Suprapubic skin (tissue), 4 donors: ENCODE measurements at regions not wholly inside any gene's neighbourhood (a gene's known extent, or its start where the extent isn't known, plus 50 kb on each side); places are given as distances from the start of the nearest gene placed in this dataset.

Experiments used
- DNase-seq, 2 donors: peaks; one replicate each; pipeline ENCODE4 v3.0.0-alpha.2; 2019; ENCODE audit warnings: low spot score in 2 of 2
- H3K27ac ChIP-seq: fragments of 200-600 bp; sonication (generic); one replicate; pipeline ENCODE4 v1.5.1; 2019
- H3K27me3 ChIP-seq: fragments of 200-600 bp; sonication (generic); one replicate; pipeline ENCODE4 v1.5.1; 2019
- H3K36me3 ChIP-seq: fragments of 200-600 bp; sonication (generic); one replicate; pipeline ENCODE4 v1.5.1; 2019
- H3K4me1 ChIP-seq: fragments of 200-600 bp; sonication (generic); one replicate; pipeline ENCODE4 v1.5.1; 2019
- H3K4me3 ChIP-seq: fragments of 200-600 bp; sonication (generic); one replicate; pipeline ENCODE4 v1.5.1; 2019; ENCODE audit warnings: mild to moderate bottlenecking
- H3K9me3 ChIP-seq: fragments of 200-600 bp; sonication (generic); one replicate; pipeline ENCODE4 v1.5.1; 2019
- EP300 ChIP-seq: sonication (generic); formaldehyde crosslinking; IDR thresholded peaks from one replicate; pipeline ENCODE4 v1.6.1; 2017; ENCODE audit warnings: antibody characterized with exemption
- POLR2A ChIP-seq, 2 donors: fragments of 450-650 bp; IDR thresholded peaks; one replicate each; pipeline ENCODE4 v1.6.1; 2017; ENCODE audit warnings: antibody characterized with exemption in 2 of 2, mild to moderate bottlenecking in 2 of 2, moderate library complexity in 2 of 2
- POLR2AphosphoS5 ChIP-seq, 3 donors: sonication (generic); formaldehyde crosslinking; IDR thresholded peaks; one replicate each; pipeline ENCODE4 v1.6.1; 2017; ENCODE audit warnings: antibody characterized with exemption in 3 of 3
- WGBS: methylation state at CpG from one replicate; pipeline ENCODE4 v1.1.5; 2018; 5-methylcytosine and 5-hydroxymethylcytosine counted together
- TF ChIP-seq, protein P1 (sequence below), 2 donors: fragments of 200-600 bp in 1 of 2; fragments of 450-650 bp in 1 of 2; sonication (generic) in 1 of 2; IDR thresholded peaks; one replicate each; pipeline ENCODE4 v1.5.1; 2016 to 2019; ENCODE audit warnings: antibody characterized with exemption in 2 of 2, mild to moderate bottlenecking in 1 of 2, moderate library complexity in 1 of 2

GRCh38 chr10:128221117-128221516, 94.9 kb upstream of the MKI67 start:
- no peaks in the 10 kb centered on the region for H3K36me3 ChIP-seq
- no peaks in the 10 kb centered on the region for H3K9me3 ChIP-seq
- TF ChIP-seq POLR2AphosphoS5 (IDR thresholded peaks at IDR 0.05) (no peak), EP300 (no peak), POLR2A (IDR thresholded peaks at IDR 0.05) (no peak)
- TF ChIP-seq, protein P1, sequence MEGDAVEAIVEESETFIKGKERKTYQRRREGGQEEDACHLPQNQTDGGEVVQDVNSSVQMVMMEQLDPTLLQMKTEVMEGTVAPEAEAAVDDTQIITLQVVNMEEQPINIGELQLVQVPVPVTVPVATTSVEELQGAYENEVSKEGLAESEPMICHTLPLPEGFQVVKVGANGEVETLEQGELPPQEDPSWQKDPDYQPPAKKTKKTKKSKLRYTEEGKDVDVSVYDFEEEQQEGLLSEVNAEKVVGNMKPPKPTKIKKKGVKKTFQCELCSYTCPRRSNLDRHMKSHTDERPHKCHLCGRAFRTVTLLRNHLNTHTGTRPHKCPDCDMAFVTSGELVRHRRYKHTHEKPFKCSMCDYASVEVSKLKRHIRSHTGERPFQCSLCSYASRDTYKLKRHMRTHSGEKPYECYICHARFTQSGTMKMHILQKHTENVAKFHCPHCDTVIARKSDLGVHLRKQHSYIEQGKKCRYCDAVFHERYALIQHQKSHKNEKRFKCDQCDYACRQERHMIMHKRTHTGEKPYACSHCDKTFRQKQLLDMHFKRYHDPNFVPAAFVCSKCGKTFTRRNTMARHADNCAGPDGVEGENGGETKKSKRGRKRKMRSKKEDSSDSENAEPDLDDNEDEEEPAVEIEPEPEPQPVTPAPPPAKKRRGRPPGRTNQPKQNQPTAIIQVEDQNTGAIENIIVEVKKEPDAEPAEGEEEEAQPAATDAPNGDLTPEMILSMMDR (IDR thresholded peaks at IDR 0.05), result no peak
- WGBS, result 65% methylated on average over 11 of the region's 11 CpGs
- H3K27ac ChIP-seq, result no peak overlapping the region
- H3K4me3 ChIP-seq, result no peak overlapping the region
- no peak for DNase-seq
- peaks cover 6% of the 10 kb centered on the region for H3K4me1 ChIP-seq
- peaks cover 10% of the 10 kb centered on the region for H3K27me3 ChIP-seq

DNA sequence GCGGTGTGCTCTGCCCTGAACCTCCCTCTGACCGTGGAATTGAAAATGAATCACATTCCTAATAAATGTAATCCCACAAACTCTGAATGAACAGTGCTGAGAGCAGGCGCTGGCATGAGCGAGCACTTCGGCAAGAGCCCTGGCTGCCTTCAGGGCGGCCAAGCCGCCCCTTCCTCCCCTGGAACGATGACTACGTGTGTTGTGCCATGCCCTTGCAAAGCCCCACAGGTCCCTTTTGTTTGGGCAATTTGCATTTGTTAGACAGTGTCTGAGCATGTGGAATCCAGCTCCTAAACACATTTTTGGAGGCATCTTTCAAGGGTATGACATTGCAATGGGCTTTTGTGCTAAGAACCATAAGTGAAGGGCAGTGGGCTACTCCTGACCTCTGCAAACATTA, 95.6 kb upstream of the MKI67 start:
- Histone ChIP-seq H3K4me1 (peaks cover 6% of the 10 kb centered on the region), H3K9me3 (no peaks in the 10 kb centered on the region), H3K36me3 (no peaks in the 10 kb centered on the region), H3K4me3 (no peak overlapping the region), H3K27ac (no peak overlapping the region), H3K27me3 (peaks cover 10% of the 10 kb centered on the region)
- TF ChIP-seq POLR2AphosphoS5 (IDR thresholded peaks at IDR 0.05) (no peak), POLR2A (IDR thresholded peaks at IDR 0.05) (no peak), EP300 (no peak)
- TF ChIP-seq, protein P1 (IDR thresholded peaks at IDR 0.05), result no peak
- DNase-seq, result no peak
- 41% methylated on average over 9 of the region's 9 CpGs for WGBS

- TF ChIP-seq POLR2A (IDR thresholded peaks at IDR 0.05), result no peak
- no peak for TF ChIP-seq POLR2AphosphoS5 (IDR thresholded peaks at IDR 0.05)
- TF ChIP-seq, protein P1 (IDR thresholded peaks at IDR 0.05), result no peak
- no peak for TF ChIP-seq EP300
- no peaks in the 10 kb centered on the region for H3K36me3 ChIP-seq
- no peak for DNase-seq
- no peak overlapping the region for H3K27ac ChIP-seq
- H3K9me3 ChIP-seq, result no peaks in the 10 kb centered on the region
- no peak overlapping the region for H3K4me3 ChIP-seq
- 76% methylated on average over 10 of the region's 11 CpGs for WGBS
- peaks cover 6% of the 10 kb centered on the region for H3K4me1 ChIP-seq
- peaks cover 10% of the 10 kb centered on the region for H3K27me3 ChIP-seq
Measured at GRCh38 chr10:128222332-128222849, 96.2 kb upstream of the MKI67 start.

GRCh38 chr10:128230401-128230800, 104.2 kb upstream of the MKI67 start:
- H3K4me1 ChIP-seq, result no peaks in the 10 kb centered on the region
- H3K9me3 ChIP-seq, result peaks cover 6% of the 10 kb centered on the region
- H3K27ac ChIP-seq, result no peak overlapping the region
- no peaks in the 10 kb centered on the region for H3K36me3 ChIP-seq
- DNase-seq, result no peak
- no peak overlapping the region for H3K4me3 ChIP-seq
- H3K27me3 ChIP-seq, result peaks cover 26% of the 10 kb centered on the region
- no peak for TF ChIP-seq EP300
- TF ChIP-seq POLR2A (IDR thresholded peaks at IDR 0.05), result no peak
- TF ChIP-seq, protein P1 (IDR thresholded peaks at IDR 0.05), result no peak
- TF ChIP-seq POLR2AphosphoS5 (IDR thresholded peaks at IDR 0.05), result no peak

GRCh38 chr10:128233422-128233821, 107.2 kb upstream of the MKI67 start:
- Histone ChIP-seq H3K36me3 (no peaks in the 10 kb centered on the region), H3K4me1 (no peaks in the 10 kb centered on the region), H3K9me3 (peaks cover 6% of the 10 kb centered on the region), H3K4me3 (no peak overlapping the region), H3K27ac (no peak overlapping the region), H3K27me3 (peaks cover 30% of the 10 kb centered on the region)
- no peak for TF ChIP-seq EP300
- no peak for TF ChIP-seq POLR2A (IDR thresholded peaks at IDR 0.05)
- TF ChIP-seq, protein P1 (IDR thresholded peaks at IDR 0.05), result no peak
- TF ChIP-seq POLR2AphosphoS5 (IDR thresholded peaks at IDR 0.05), result no peak
- WGBS, result 94% methylated on average over 2 of the region's 2 CpGs
- no peak for DNase-seq
